ENCODE measurements at regions not wholly inside any gene's neighbourhood (a gene's known extent, or its start where the extent isn't known, plus 50 kb on each side); places are given as distances from the start of the nearest gene placed in this dataset.

DNA sequence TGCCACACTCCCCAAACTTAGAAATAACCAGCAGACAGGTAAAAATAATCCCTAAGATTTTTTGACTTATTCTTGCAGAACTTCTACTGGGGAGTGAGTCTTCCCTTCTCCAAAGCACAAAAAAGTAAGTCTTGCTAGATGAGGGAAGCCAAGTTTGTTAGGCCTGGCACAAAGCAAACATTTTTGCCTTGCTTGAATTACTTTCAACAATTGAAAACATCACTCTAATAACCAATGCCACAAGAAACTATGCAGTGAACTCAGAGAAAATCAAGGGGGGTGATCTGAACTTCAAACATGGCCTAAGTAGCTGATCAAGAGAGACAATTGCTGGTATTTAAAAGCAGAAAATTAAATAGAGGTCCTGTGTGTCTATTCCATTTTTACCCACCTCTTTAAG lies 123.6 kb upstream of the SLC1A3 start:
- no peaks in the 10 kb centered on the region for H3K9me3 ChIP-seq (replicated peaks in 1 of 2; ENCODE audit: control insufficient read depth in 1 of 2, insufficient read depth in 1 of 2, low read length in 2 of 2)
- H3K27ac ChIP-seq (ENCODE audit: low read depth in 1 of 2, low read length in 2 of 2) = no peak overlapping the region
- DNase-seq = no peak
- Mint-ChIP-seq H3K27me3 (ENCODE audit: low read depth in 3 of 3) (no peaks in the 10 kb centered on the region), H3K9me3 (peaks cover 0 to 8% (median 2%) of the 10 kb centered on the region in 7 donors), H3K4me1 (no peaks in the 10 kb centered on the region), H3K36me3 (no peaks in the 10 kb centered on the region), H3K4me3 (no peak overlapping the region), H3K27ac (no peak overlapping the region)
- no peak overlapping the region for H3K4me2 ChIP-seq (replicated peaks; ENCODE audit: extremely low read depth, low read length, poor library complexity, severe bottlenecking)
- H3K36me3 ChIP-seq (replicated peaks in 1 of 2; ENCODE audit: control insufficient read depth in 1 of 2, insufficient read depth in 2 of 2, low read length in 2 of 2) = no peaks in the 10 kb centered on the region
- no peak overlapping the region for H3K9ac ChIP-seq (ENCODE audit: insufficient read depth, low read length, poor library complexity, severe bottlenecking)
- no peaks in the 10 kb centered on the region for H3K27me3 ChIP-seq (ENCODE audit: control insufficient read depth in 2 of 2, insufficient read depth in 2 of 2, low read length in 2 of 2)
- no peaks in the 10 kb centered on the region for H3K79me2 ChIP-seq (ENCODE audit: insufficient read depth, low read length)
- H3K4me1 ChIP-seq (ENCODE audit: control insufficient read depth in 1 of 2, insufficient read depth in 2 of 2, low read length in 2 of 2) = no peaks in the 10 kb centered on the region
- H4K20me1 ChIP-seq (ENCODE audit: insufficient read depth, low read length) = no peaks in the 10 kb centered on the region
- no peak overlapping the region for H2AFZ ChIP-seq (ENCODE audit: insufficient read depth, low read depth, low read length, poor library complexity, severe bottlenecking)
- intact Hi-C loops (cut with micrococcal nuclease) = no loop called here
- H3K4me3 ChIP-seq (replicated peaks in 1 of 3; ENCODE audit: low read depth in 2 of 3, low read length in 3 of 3) = no peak overlapping the region
- TF ChIP-seq, protein P1, sequence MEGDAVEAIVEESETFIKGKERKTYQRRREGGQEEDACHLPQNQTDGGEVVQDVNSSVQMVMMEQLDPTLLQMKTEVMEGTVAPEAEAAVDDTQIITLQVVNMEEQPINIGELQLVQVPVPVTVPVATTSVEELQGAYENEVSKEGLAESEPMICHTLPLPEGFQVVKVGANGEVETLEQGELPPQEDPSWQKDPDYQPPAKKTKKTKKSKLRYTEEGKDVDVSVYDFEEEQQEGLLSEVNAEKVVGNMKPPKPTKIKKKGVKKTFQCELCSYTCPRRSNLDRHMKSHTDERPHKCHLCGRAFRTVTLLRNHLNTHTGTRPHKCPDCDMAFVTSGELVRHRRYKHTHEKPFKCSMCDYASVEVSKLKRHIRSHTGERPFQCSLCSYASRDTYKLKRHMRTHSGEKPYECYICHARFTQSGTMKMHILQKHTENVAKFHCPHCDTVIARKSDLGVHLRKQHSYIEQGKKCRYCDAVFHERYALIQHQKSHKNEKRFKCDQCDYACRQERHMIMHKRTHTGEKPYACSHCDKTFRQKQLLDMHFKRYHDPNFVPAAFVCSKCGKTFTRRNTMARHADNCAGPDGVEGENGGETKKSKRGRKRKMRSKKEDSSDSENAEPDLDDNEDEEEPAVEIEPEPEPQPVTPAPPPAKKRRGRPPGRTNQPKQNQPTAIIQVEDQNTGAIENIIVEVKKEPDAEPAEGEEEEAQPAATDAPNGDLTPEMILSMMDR (IDR thresholded peaks at IDR 0.05) = no peak

DNA sequence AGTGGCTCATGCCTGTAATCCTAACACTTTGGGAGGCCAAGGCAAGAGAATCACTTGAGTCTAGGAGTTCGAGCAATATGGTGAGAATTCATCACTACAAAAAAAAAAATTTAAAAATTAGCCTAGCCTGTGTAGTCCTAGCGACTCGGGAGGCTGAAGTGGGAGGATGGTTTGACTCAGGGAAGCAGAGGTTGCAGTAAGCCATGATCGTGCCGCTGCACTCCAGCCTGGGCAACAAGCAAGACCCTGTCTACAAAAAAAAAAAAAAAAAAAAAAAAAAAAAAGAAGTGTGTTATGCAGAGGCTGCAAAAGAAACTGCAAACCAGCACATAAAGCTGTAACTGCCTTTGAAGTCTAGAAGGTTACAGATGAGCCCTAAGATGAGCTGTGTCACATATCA lies 116.9 kb upstream of the SLC1A3 start:
- Mint-ChIP-seq H3K9me3 (peaks cover 0 to 10% (median 3%) of the 10 kb centered on the region in 7 donors), H3K36me3 (no peaks in the 10 kb centered on the region), H3K4me3 (no peak overlapping the region), H3K4me1 (no peaks in the 10 kb centered on the region), H3K27me3 (ENCODE audit: low read depth in 3 of 3) (peaks cover 0 to 2% (median 0%) of the 10 kb centered on the region in 3 donors), H3K27ac (no peak overlapping the region)
- no peak for DNase-seq
- H3K79me2 ChIP-seq (ENCODE audit: insufficient read depth, low read length) = no peaks in the 10 kb centered on the region
- H2AFZ ChIP-seq (ENCODE audit: insufficient read depth, low read depth, low read length, poor library complexity, severe bottlenecking) = no peak overlapping the region
- H3K36me3 ChIP-seq (replicated peaks in 1 of 2; ENCODE audit: control insufficient read depth in 1 of 2, insufficient read depth in 2 of 2, low read length in 2 of 2) = no peaks in the 10 kb centered on the region
- no peak overlapping the region for H3K9ac ChIP-seq (ENCODE audit: insufficient read depth, low read length, poor library complexity, severe bottlenecking)
- no peaks in the 10 kb centered on the region for H4K20me1 ChIP-seq (ENCODE audit: insufficient read depth, low read length)
- TF ChIP-seq, protein P1 (IDR thresholded peaks at IDR 0.05) = no peak
- no peak overlapping the region for H3K4me3 ChIP-seq (replicated peaks in 1 of 3; ENCODE audit: low read depth in 2 of 3, low read length in 3 of 3)
- no peaks in the 10 kb centered on the region for H3K9me3 ChIP-seq (replicated peaks in 1 of 2; ENCODE audit: control insufficient read depth in 1 of 2, insufficient read depth in 1 of 2, low read length in 2 of 2)
- no CpG with 5 or more reads among the region's 5 CpGs for WGBS (ENCODE audit: insufficient coverage)
- intact Hi-C loops (cut with micrococcal nuclease) = no loop called here
- H3K4me1 ChIP-seq (ENCODE audit: control insufficient read depth in 1 of 2, insufficient read depth in 2 of 2, low read length in 2 of 2) = no peaks in the 10 kb centered on the region
- no peak overlapping the region for H3K4me2 ChIP-seq (replicated peaks; ENCODE audit: extremely low read depth, low read length, poor library complexity, severe bottlenecking)
- no peaks in the 10 kb centered on the region for H3K27me3 ChIP-seq (ENCODE audit: control insufficient read depth in 2 of 2, insufficient read depth in 2 of 2, low read length in 2 of 2)
- no peak overlapping the region for H3K27ac ChIP-seq (ENCODE audit: low read depth in 1 of 2, low read length in 2 of 2)
